ENCODE measurements at regions not wholly inside any gene's neighbourhood (a gene's known extent, or its start where the extent isn't known, plus 50 kb on each side); places are given as distances from the start of the nearest gene placed in this dataset.

DNA sequence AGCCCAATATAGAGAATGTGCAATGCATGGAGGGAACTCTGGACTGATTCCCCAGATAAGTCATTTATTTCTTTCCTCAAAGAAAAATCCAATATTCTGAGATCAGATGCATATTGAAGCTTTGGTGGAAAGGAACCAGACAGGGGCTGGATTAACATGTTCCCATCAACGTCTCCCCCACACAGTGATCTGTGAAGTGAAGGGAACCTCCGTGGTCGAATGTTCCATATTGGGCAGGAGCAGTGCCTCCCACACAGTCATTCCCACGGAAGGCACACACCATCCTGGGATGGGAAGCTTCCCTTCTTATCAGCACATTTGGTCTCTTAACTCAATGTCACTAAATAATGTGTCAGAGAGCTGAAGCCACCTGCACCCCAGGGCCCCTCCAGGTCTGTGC is 247.1 kb downstream of the BCL11B start:
- Histone ChIP-seq H3K4me1 (replicated peaks) (no peaks in the 10 kb centered on the region), H3K9me3 (no peaks in the 10 kb centered on the region), H3K36me3 (no peaks in the 10 kb centered on the region), H3K4me3 (no peak overlapping the region), H3K27me3 (replicated peaks; ENCODE audit: insufficient read depth) (no peaks in the 10 kb centered on the region), H3K27ac (no peak overlapping the region)
- WGBS = 37% methylated on average over 4 of the region's 4 CpGs
- no peak for DNase-seq (ENCODE audit: low spot score)
- intact Hi-C loops (cut with DNase I) = no loop called here
- TF ChIP-seq POLR2A (IDR thresholded peaks at IDR 0.05) (no peak), POLR2AphosphoS5 (IDR thresholded peaks at IDR 0.05) (no peak)

DNA sequence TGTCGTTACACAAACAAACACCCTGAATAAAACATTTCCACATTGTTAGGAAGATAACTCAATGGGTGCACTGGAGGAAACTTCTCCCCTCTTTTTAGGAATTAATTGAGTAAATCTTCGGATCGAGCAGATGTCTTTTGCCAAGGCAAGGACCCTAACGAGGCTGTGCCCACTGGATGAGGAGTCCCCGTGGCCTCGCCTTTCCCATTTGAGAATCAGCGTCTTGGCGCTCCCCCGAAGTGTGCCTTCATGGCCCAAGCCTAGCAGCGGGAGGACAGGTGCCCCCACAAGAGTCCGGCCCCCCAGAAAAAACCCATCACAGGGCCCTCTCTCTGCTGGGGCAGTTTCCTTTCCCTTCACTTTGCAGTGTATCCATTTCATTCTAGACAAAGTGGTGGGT is 246.6 kb downstream of the BCL11B start:
- Histone ChIP-seq H3K4me3 (no peak overlapping the region), H3K27me3 (replicated peaks; ENCODE audit: insufficient read depth) (no peaks in the 10 kb centered on the region), H3K4me1 (replicated peaks) (no peaks in the 10 kb centered on the region), H3K27ac (no peak overlapping the region), H3K36me3 (no peaks in the 10 kb centered on the region), H3K9me3 (no peaks in the 10 kb centered on the region)
- no peak for DNase-seq (ENCODE audit: low spot score)
- WGBS = 91% methylated on average over 11 of the region's 11 CpGs
- intact Hi-C loops (cut with DNase I) = no loop called here
- TF ChIP-seq POLR2A (IDR thresholded peaks at IDR 0.05) (no peak), POLR2AphosphoS5 (IDR thresholded peaks at IDR 0.05) (no peak)
- TF ChIP-seq, protein P1, sequence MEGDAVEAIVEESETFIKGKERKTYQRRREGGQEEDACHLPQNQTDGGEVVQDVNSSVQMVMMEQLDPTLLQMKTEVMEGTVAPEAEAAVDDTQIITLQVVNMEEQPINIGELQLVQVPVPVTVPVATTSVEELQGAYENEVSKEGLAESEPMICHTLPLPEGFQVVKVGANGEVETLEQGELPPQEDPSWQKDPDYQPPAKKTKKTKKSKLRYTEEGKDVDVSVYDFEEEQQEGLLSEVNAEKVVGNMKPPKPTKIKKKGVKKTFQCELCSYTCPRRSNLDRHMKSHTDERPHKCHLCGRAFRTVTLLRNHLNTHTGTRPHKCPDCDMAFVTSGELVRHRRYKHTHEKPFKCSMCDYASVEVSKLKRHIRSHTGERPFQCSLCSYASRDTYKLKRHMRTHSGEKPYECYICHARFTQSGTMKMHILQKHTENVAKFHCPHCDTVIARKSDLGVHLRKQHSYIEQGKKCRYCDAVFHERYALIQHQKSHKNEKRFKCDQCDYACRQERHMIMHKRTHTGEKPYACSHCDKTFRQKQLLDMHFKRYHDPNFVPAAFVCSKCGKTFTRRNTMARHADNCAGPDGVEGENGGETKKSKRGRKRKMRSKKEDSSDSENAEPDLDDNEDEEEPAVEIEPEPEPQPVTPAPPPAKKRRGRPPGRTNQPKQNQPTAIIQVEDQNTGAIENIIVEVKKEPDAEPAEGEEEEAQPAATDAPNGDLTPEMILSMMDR (IDR thresholded peaks at IDR 0.05) = no peak

DNA sequence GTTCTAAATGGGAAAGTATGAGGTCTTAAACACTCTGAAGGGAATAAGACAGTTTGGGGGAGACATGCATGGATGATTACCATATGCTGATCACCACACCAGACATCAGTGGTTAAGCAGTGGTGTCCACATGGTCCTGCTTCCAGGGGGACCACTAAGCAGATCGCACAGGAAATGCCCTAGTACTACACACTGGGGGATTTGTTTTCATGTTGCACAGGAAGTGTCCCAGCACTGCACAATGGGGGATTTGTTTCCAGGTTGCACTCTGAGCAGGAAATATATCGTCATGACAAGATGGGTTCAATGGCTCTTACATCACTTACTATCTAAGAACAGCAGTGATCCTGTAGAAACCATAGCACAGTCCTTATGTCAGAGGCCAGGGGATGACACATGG is 245.5 kb downstream of the BCL11B start:
- no peaks in the 10 kb centered on the region for H3K4me1 ChIP-seq (replicated peaks)
- no peak overlapping the region for H3K4me3 ChIP-seq
- H3K9me3 ChIP-seq = no peaks in the 10 kb centered on the region
- H3K27me3 ChIP-seq (replicated peaks; ENCODE audit: insufficient read depth) = no peaks in the 10 kb centered on the region
- intact Hi-C loops (cut with DNase I) = no loop called here
- H3K27ac ChIP-seq = no peak overlapping the region
- TF ChIP-seq POLR2AphosphoS5 (IDR thresholded peaks at IDR 0.05) (no peak), POLR2A (IDR thresholded peaks at IDR 0.05) (no peak)
- TF ChIP-seq, protein P1 (IDR thresholded peaks at IDR 0.05) = no peak
- 50% methylated on average over 2 of the region's 2 CpGs for WGBS
- H3K36me3 ChIP-seq = no peaks in the 10 kb centered on the region
- DNase-seq (ENCODE audit: low spot score) = no peak

DNA sequence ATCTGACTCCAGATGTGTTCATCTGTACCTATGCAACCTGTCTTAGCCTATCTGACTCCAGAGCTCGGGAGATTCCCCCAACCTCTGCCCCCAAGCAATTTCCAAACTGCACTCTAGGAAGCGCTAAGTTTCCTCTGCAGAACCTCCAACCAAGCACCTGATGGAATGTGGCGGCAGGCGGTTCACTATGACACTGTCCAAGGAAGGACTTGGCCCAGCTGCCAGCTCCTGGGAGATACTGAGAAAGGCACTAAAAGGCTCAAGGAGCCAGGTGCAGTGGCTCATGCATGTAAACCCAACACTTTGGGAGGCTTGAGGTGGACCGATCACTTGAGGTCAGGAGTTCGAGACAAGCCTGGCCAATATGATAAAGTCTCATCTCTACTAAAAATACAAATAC is 244.0 kb downstream of the BCL11B start:
- no peak for TF ChIP-seq POLR2A (IDR thresholded peaks at IDR 0.05)
- no peak for TF ChIP-seq POLR2AphosphoS5 (IDR thresholded peaks at IDR 0.05)
- TF ChIP-seq, protein P1 (IDR thresholded peaks at IDR 0.05) = no peak
- no peaks in the 10 kb centered on the region for H3K36me3 ChIP-seq
- H3K4me3 ChIP-seq = no peak overlapping the region
- no peaks in the 10 kb centered on the region for H3K27me3 ChIP-seq (replicated peaks; ENCODE audit: insufficient read depth)
- no peak overlapping the region for H3K27ac ChIP-seq
- 96% methylated on average over 6 of the region's 6 CpGs for WGBS
- no peak for DNase-seq (ENCODE audit: low spot score)
- no peaks in the 10 kb centered on the region for H3K9me3 ChIP-seq
- intact Hi-C loops (cut with DNase I) = no loop called here
- H3K4me1 ChIP-seq (replicated peaks) = no peaks in the 10 kb centered on the region

DNA sequence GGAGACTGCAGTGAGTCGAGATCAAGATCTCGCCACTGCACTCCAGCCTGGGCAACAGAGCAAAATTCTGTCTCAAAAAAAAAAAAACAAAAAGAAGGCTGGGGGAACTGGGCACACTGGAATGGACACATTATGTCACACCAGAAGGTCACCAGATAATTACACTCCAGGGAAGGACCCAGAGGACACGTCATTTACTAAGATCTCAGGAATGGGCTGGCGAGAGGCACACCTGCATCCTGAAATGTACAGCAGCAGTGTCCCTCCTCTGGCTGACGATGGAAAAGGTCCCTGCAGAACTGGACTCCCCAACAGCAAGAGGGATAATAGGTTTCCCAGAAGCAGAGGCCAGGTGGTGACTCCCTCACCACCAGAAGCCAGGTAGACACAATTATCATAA is 243.5 kb downstream of the BCL11B start:
- intact Hi-C loops (cut with DNase I) = no loop called here

More for the DNA sequence above, 243.5 kb downstream of the BCL11B start:
- Histone ChIP-seq H3K4me1 (replicated peaks) (no peaks in the 10 kb centered on the region), H3K27me3 (replicated peaks; ENCODE audit: insufficient read depth) (no peaks in the 10 kb centered on the region), H3K27ac (no peak overlapping the region), H3K4me3 (no peak overlapping the region), H3K9me3 (no peaks in the 10 kb centered on the region), H3K36me3 (no peaks in the 10 kb centered on the region)
- WGBS = 89% methylated on average over 5 of the region's 5 CpGs
- TF ChIP-seq, protein P1 (IDR thresholded peaks at IDR 0.05) = no peak
- TF ChIP-seq POLR2A (IDR thresholded peaks at IDR 0.05) = no peak
- TF ChIP-seq POLR2AphosphoS5 (IDR thresholded peaks at IDR 0.05) = no peak
- no peak for DNase-seq (ENCODE audit: low spot score)

Data from prostate gland (tissue), 2 donors.